ENCODE measurements at regions not wholly inside any gene's neighbourhood (a gene's known extent, or its start where the extent isn't known, plus 50 kb on each side); places are given as distances from the start of the nearest gene placed in this dataset.

DNA sequence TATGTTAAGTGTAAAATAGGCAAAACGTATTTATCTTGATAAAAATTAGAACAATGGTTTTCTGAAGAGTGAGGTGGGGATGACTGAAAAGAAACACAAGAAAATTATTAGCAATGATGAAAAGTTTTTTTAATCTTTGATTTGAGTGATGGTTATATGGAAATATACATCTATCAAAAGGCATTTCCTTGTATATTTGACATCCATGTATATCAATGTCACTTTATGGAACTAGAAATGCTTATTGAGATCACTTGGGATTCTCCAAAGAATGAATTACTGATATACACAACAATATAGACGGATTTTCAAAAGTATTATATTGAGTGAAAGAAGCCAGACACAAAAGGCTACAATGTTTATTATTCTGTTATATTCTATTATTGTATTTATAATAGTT lies 1042.0 kb upstream of the POT1 start:
- WGBS, 2 donors: 70 to 78% methylated on average over 2 of the region's 2 CpGs
- no peaks in the 10 kb centered on the region for H3K4me1 ChIP-seq (ENCODE audit: control insufficient read depth in 5 of 5, insufficient read depth in 5 of 5, low read length in 5 of 5)
- H3K4me3 ChIP-seq: no peak overlapping the region
- H3K9ac ChIP-seq (ENCODE audit: insufficient read depth in 1 of 2, low read length in 2 of 2): no peak overlapping the region
- TF ChIP-seq, protein P1, sequence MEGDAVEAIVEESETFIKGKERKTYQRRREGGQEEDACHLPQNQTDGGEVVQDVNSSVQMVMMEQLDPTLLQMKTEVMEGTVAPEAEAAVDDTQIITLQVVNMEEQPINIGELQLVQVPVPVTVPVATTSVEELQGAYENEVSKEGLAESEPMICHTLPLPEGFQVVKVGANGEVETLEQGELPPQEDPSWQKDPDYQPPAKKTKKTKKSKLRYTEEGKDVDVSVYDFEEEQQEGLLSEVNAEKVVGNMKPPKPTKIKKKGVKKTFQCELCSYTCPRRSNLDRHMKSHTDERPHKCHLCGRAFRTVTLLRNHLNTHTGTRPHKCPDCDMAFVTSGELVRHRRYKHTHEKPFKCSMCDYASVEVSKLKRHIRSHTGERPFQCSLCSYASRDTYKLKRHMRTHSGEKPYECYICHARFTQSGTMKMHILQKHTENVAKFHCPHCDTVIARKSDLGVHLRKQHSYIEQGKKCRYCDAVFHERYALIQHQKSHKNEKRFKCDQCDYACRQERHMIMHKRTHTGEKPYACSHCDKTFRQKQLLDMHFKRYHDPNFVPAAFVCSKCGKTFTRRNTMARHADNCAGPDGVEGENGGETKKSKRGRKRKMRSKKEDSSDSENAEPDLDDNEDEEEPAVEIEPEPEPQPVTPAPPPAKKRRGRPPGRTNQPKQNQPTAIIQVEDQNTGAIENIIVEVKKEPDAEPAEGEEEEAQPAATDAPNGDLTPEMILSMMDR (IDR thresholded peaks at IDR 0.05; ENCODE audit: control extremely low read depth, extremely low read depth): no peak
- H3K27me3 ChIP-seq (ENCODE audit: control insufficient read depth in 3 of 3, insufficient read depth in 3 of 3, low read length in 2 of 3): no peaks in the 10 kb centered on the region
- ATAC-seq (ENCODE audit: insufficient read depth, low FRiP score) (no peak), DNase-seq (no peak)
- H3K27ac ChIP-seq (ENCODE audit: low read depth in 1 of 2, low read length in 1 of 2): no peak overlapping the region
- H3K9me3 ChIP-seq (ENCODE audit: control insufficient read depth in 4 of 4, insufficient read depth in 3 of 4, low read length in 3 of 4): no peaks in the 10 kb centered on the region
- no peaks in the 10 kb centered on the region for H3K36me3 ChIP-seq (ENCODE audit: control insufficient read depth in 4 of 4, insufficient read depth in 4 of 4, low read length in 4 of 4)

DNA sequence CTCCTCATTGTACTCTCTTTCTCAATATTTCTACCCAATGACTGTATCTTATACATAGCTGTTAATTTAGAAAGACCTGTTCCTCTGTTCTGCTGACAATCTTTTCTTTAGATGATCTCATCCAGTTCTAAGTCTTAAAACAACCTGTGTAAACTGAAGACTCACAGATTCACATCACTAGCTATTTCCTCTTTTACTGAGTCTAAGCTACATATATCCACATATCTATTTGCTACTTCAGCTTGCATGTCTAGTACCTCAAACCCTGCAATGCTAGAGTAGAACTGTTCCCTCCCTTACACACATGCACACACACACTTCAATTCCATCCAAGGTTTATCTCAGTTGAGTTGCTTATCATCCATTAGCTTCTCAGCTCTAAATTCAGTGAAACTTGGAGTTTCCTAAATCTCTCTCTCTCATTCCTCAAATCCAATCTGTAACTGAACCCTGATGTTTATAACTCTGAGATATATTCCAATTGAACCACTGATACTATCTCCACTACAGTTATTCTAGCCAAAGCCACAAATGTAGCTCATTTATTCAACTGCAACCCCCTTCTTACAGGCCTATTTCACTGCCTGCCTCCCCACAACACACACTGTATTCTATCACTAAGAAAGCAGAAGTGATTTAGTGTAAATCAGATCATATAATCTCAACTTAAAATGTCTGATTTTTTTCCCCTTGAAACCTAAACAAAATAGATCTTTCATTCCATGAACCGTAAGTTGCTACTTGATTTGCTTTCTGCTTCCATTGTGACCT lies 1036.8 kb upstream of the POT1 start:
- WGBS, 2 donors: 79 to 81% methylated on average over 1 of the region's 1 CpG
- Histone ChIP-seq H3K9ac (ENCODE audit: insufficient read depth in 1 of 2, low read length in 2 of 2) (no peak overlapping the region), H3K4me1 (ENCODE audit: control insufficient read depth in 5 of 5, insufficient read depth in 5 of 5, low read length in 5 of 5) (no peaks in the 10 kb centered on the region), H3K36me3 (ENCODE audit: control insufficient read depth in 4 of 4, insufficient read depth in 4 of 4, low read length in 4 of 4) (no peaks in the 10 kb centered on the region), H3K27ac (ENCODE audit: low read depth in 1 of 2, low read length in 1 of 2) (no peak overlapping the region), H3K27me3 (ENCODE audit: control insufficient read depth in 3 of 3, insufficient read depth in 3 of 3, low read length in 2 of 3) (no peaks in the 10 kb centered on the region), H3K4me3 (no peak overlapping the region), H3K9me3 (ENCODE audit: control insufficient read depth in 4 of 4, insufficient read depth in 3 of 4, low read length in 3 of 4) (no peaks in the 10 kb centered on the region)
- DNase-seq (no peak), ATAC-seq (ENCODE audit: insufficient read depth, low FRiP score) (no peak)
- TF ChIP-seq, protein P1 (IDR thresholded peaks at IDR 0.05; ENCODE audit: control extremely low read depth, extremely low read depth): no peak

DNA sequence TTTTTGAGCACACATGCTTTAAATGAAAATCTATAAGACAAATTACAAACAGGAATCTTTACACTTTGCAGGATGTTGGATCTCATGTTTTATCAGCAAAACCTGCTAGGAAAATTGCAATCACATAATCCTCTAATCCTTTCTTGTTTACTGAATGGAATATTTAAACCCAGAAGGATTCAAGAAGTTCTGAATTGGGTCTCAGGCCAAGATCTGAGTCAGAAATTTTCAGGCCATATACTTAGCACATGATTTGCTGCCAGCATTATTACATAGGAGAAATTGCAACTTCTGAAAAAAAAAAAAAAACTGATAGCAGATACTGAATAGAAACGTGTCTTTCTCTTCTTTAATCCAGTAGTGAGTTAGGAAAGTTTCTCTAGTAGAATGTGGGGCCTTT lies 1005.3 kb upstream of the POT1 start:
- H3K4me3 ChIP-seq: no peak overlapping the region
- no peaks in the 10 kb centered on the region for H3K9me3 ChIP-seq (ENCODE audit: control insufficient read depth in 4 of 4, insufficient read depth in 3 of 4, low read length in 3 of 4)

More for the DNA sequence above, 1005.3 kb upstream of the POT1 start:
- H3K27ac ChIP-seq (ENCODE audit: low read depth in 1 of 2, low read length in 1 of 2): no peak overlapping the region
- WGBS, 2 donors: 33 to 46% methylated on average over 1 of the region's 1 CpG
- H3K4me1 ChIP-seq (ENCODE audit: control insufficient read depth in 5 of 5, insufficient read depth in 5 of 5, low read length in 5 of 5): no peaks in the 10 kb centered on the region
- no peaks in the 10 kb centered on the region for H3K36me3 ChIP-seq (ENCODE audit: control insufficient read depth in 4 of 4, insufficient read depth in 4 of 4, low read length in 4 of 4)
- no peaks in the 10 kb centered on the region for H3K27me3 ChIP-seq (ENCODE audit: control insufficient read depth in 3 of 3, insufficient read depth in 3 of 3, low read length in 2 of 3)
- TF ChIP-seq, protein P1 (IDR thresholded peaks at IDR 0.05; ENCODE audit: control extremely low read depth, extremely low read depth): no peak
- ATAC-seq (ENCODE audit: insufficient read depth, low FRiP score): no peak
- no peak overlapping the region for H3K9ac ChIP-seq (ENCODE audit: insufficient read depth in 1 of 2, low read length in 2 of 2)
- DNase-seq: no peak

All from lung (tissue), 11 donors.